SHP77 treated with DMSO at 0.1 percent for 48 hours (cell line): ENCODE measurements at regions not wholly inside any gene's neighbourhood (a gene's known extent, or its start where the extent isn't known, plus 50 kb on each side); places are given as distances from the start of the nearest gene placed in this dataset.

Source experiments
- DNase-seq: peaks from one replicate; lab custom pipeline; 2025; lab: John Stamatoyannopoulos, UW

GRCh38 chr13:88601949-88602348, 930.8 kb downstream of the SLITRK5 start:
- peak; percentile 25 for DNase-seq

- DNase-seq, result no peak
Measured at GRCh38 chr13:88602786-88603777, 931.9 kb downstream of the SLITRK5 start.

- no peak for DNase-seq
Measured at GRCh38 chr13:88617176-88617575, 946.0 kb downstream of the SLITRK5 start.

GRCh38 chr13:88622362-88622973, 951.3 kb downstream of the SLITRK5 start:
- no peak for DNase-seq

- no peak for DNase-seq
Measured at GRCh38 chr13:88623150-88623549, 952.0 kb downstream of the SLITRK5 start.

- no peak for DNase-seq
Measured at GRCh38 chr13:88627071-88627470, 955.9 kb downstream of the SLITRK5 start.

- no peak for DNase-seq
Measured at GRCh38 chr13:88628882-88629281, 957.7 kb downstream of the SLITRK5 start.

- DNase-seq, result no peak
Measured at GRCh38 chr13:88637935-88638334, 966.8 kb downstream of the SLITRK5 start.

GRCh38 chr13:88643233-88643632, 972.1 kb downstream of the SLITRK5 start:
- no peak for DNase-seq

- no peak for DNase-seq
Measured at GRCh38 chr13:88648598-88649373, 977.6 kb downstream of the SLITRK5 start.

GRCh38 chr13:88649855-88650254, 978.7 kb downstream of the SLITRK5 start:
- DNase-seq, result no peak

- no peak for DNase-seq
Measured at GRCh38 chr13:88651531-88651930, 980.4 kb downstream of the SLITRK5 start.

GRCh38 chr13:88656751-88657150, 985.6 kb downstream of the SLITRK5 start:
- DNase-seq, result peak; percentile 19

- no peak for DNase-seq
Measured at GRCh38 chr13:88670509-88670908, 999.3 kb downstream of the SLITRK5 start.

- DNase-seq, result no peak
Measured at GRCh38 chr13:88674841-88675240, 1003.7 kb downstream of the SLITRK5 start.

GRCh38 chr13:88675347-88675996, 1004.3 kb downstream of the SLITRK5 start:
- DNase-seq, result no peak

- DNase-seq, result no peak
Measured at GRCh38 chr13:88676016-88676415, 1004.8 kb downstream of the SLITRK5 start.

GRCh38 chr13:88685459-88685858, 1014.3 kb downstream of the SLITRK5 start:
- no peak for DNase-seq

- no peak for DNase-seq
Measured at GRCh38 chr13:88701551-88701950, 1030.4 kb downstream of the SLITRK5 start.

- DNase-seq, result no peak
Measured at GRCh38 chr13:88704600-88705275, 1033.6 kb downstream of the SLITRK5 start.

GRCh38 chr13:88707646-88708045, 1036.5 kb downstream of the SLITRK5 start:
- no peak for DNase-seq
